ENCODE measurements at regions not wholly inside any gene's neighbourhood (a gene's known extent, or its start where the extent isn't known, plus 50 kb on each side); places are given as distances from the start of the nearest gene placed in this dataset.
A peak's percentile ranks its signal among the peaks of the same experiment; 100 is the strongest.
"Not testable (repeated sequence)": the region's sequence is repeated elsewhere in the genome, so short reads cannot be mapped to it uniquely, and the experiment has no call there.

- DNase-seq = no peak
These were observed 72.5 kb downstream of the LHX2 start for GRCh38 chr9:124084087-124084486.

GRCh38 chr9:124087226-124087625 is 75.7 kb downstream of the LHX2 start:
- DNase-seq = no peak

- DNase-seq = no peak
These were observed 76.9 kb downstream of the LHX2 start for GRCh38 chr9:124088476-124088837.

DNA sequence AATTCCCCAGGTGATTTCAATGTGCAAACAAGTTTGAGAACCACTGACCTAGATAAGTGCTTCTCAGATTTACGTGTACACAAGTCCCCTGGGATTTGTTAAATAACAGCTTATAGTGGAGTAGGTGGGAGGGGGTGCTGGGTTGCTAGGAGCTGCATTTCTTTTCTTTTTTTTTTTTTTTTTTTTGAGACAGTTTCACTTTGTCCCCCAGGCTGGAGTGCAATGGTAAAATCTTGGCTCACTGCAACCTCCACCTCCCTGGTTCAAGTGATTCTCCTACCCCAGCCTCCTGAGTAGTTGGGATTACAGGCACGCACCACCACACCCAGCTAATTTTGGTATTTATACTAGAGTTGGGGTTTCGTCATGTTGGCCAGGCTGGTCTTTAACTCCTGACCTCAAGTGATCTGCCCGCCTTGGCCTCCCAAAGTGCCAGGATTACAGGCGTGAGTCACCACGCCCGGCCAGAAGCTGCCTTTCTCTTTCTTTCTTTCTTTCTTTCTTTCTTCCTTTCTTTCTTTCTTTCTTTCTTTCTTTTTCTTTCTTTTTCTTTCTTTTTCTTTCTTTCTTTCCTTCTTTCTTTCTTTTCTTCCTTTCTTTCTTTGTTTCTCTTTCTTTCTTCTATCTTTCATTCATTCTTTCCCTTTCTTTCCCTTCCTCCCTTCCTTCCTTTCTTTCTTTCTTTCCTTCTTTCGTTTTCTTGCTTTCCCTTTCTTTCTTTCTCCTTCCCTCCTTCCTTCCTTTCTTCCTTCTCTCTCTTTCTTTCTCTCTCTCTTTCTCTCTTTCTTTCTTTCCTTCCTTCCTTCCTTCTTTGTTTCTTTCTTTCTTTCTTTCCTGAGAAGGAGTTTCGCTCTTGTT is 78.3 kb downstream of the LHX2 start:
- DNase-seq = not testable (repeated sequence)

DNA sequence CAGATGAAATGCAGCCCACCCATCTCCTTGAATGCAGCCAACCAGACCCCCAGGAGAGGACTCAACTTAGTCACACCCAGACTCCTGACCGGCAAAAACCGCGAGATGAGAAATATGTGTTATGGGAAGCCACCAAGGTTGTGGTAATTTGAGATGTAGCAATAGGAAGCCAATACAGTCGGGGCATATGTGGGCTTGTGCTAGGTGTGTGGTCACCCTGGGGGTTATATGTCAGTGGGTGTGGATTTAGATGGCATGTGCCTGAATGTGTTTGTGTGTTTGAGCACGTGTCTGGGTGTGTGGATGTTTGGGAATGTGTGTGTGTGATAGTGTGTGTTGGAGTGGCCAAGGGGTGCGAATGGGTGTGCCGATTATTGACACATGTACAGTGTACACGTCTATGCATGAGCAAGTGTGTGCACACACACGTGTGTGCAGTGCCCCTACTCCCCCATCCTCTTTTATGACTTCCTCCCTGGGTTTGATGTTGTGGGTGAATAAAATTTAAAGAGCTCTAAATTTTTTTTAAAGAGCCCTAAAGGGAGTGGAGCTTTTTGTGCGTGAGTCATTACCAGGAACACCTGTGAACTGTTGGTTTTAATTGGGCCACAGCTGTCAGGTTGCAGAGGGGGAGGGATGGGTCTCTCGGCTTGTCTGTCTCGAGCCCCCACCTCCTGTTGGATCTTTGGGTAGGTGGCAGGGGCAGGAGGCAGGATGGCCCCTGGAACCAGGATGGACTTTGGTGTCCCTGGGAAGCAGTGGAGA is 86.8 kb downstream of the LHX2 start:
- DNase-seq = no peak

DNA sequence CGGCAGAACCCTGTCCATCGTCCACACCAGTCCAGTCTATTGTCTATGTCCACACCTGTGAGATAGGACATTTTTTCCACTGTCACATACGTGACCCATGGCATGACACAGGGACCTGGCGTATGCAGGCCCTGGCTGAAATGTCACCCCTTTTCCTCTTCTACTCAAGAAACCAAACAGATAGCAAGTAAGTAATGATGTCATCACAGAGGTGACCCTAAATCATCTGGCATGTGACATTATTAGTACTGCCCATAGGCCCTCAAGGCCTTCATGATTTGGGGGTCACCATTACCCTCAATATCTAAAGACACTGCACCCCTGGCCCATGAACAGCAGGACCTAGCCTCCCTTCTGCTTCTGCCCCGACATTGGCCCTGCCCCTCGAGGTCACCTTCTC is 88.3 kb downstream of the LHX2 start:
- no peak for DNase-seq

DNA sequence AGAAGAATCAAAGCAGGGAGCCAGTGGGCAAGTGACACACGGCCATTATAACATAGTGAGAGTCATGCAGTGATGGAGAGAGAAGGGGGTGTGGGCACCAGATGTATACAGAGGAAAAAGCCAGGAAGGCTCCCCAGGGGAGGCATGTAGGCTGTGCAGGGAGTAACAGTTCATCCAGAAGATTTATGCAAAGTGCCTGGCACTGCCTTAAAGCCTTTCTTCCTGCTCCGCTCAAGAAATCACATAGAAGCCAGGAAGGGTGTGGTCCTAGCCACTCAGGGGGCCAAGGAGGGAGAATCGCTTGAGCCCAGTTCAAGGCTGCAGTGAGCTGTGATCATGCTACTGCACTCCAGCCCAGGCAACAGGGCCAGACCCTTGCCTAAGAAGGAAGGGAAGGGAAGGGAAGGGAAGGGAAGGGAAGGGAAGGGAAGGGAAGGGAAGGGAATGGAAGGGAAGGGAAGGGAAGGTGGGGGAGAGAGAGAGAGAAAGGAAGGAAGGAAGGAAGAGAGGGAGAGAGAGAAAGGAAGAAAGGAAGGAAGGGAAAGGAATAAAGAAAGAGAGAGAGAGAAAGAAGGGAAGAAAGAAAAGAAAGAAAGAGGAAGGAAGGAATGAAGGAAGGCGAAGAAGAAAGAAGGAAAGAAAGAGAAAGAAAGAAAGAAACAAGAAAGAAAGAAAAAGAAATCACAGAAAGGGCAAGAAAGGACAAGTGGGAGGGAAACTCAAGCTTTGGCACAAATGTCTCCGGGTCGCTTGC is 89.8 kb downstream of the LHX2 start:
- no peak for DNase-seq

DNA sequence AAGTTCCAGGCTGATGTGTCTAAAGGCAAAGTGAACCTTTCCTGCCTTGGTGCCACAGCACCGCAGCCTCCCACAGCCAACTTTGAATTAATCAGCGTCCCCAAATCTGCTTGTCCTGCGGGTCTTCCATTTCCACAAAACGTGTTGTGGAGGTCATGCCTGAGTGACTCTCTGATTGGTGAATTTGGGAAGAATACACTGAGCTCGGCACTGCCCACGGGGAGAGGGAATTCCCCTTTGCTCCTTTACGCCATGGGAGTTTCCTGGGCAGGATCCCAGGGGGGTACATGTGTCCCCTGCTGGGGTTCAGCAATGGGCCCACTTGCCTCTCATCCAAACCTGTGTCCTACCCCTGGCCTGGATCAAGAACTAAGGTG is 90.4 kb downstream of the LHX2 start:
- no peak for DNase-seq

DNA sequence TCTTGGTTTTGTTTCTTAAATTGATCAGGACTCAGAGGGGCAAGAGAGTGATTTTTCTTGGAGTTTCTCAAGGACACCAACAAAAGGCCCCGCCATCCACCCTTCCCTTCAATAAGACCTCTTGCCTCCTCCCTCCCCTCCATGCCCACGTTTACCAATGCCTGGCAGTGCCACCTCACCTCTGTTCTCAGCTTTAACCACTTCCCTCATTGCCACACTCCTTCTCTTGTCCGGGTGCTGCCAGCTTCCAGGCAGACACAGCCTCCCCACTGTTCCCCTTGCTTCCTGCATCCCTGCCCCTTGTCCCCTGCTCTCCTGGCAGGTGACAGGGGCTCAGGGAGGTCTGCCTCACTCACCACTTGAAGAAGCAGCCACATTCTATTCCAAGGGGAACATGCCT is 90.8 kb downstream of the LHX2 start:
- DNase-seq = no peak

- DNase-seq = no peak
These were observed 93.7 kb downstream of the LHX2 start for GRCh38 chr9:124105266-124105665.

GRCh38 chr9:124108216-124108615 is 96.6 kb downstream of the LHX2 start:
- DNase-seq = no peak

DNA sequence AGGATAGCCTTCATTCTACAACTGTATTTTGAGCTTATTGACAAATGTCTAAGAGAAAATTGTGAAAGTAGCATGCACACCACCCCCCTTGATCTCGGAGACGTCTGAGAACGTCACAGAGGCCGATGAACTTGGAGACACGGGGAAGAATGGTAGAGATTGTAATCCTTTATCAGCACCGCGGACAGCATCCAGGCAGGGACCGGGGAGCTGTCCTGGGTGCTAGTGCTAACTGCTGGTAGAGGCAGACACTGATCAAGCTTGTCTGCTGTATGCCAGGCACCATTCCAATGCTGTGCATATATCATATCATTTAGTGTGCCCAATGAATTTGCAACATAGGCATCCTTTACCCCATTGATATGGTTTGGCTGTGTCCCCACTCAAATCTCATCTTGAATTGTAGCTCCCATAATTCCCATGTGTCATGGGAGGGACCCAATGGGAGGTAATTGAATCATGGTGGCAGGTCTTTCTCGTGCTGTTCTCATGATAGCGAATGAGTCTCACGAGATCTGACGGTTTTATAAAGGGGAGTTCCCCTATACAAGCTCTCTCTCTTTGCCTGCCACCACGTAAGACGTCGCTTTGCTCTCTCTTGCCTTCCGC is 98.8 kb downstream of the LHX2 start:
- peak; percentile 79 for DNase-seq

GRCh38 chr9:124116683-124117363 is 105.3 kb downstream of the LHX2 start:
- DNase-seq = no peak

- no peak for DNase-seq
These were observed 107.3 kb downstream of the LHX2 start for GRCh38 chr9:124118894-124119293.

DNA sequence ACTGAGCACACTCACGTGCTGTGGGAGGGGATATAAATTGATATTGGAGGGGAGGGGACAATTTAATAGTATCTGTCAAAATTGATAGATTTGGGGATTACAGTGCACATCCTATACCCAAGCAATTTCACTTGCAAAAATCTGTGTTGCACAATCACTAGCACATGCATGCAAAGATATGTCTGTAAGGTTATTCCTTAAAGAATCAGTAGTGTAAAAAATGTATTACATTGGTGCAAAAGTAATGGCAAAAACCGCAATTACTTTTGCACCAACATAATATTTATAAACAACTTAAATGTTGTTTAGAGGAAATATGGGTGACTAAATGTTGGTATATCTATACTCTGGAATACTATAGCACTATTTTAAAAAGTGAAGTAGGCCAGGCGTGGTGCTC is 108.7 kb downstream of the LHX2 start:
- DNase-seq = no peak

DNA sequence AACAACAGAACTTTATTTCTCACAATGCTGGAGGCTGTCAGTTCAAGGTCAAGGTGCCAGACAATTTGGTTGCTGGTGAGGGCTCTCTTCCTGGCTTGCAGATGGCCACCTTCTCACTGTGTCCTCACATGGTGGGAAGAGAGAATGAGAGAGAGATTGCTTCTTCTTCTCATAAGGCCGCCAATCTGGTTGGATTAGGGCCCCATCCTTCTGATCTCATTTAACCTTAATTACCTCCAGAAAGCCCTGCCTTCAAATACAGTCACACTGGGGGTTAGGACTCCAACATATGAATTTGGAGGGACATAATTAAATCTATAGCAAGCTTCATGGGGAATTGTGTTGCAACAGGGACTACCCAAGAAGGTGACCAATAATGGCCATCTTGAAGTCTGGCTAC is 110.2 kb downstream of the LHX2 start:
- no peak for DNase-seq

DNA sequence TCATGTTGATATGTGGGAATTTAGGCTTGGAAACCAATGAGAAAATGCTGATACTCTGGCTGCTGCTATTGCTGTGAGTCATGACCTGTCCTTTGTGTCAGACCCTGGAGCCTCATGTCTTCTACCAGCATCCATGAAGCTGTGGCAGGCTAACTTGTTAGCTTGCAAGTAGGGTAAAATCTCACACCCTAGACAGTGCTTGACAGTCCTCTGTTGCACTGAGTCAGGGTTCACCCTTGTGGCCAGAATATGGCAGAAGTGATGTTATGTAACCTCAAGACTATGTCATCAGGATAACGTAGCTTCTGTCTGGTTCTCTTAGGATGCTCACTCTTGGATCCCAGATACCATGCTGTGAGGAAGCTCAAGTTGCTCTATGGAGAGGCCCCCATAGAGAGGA is 110.8 kb downstream of the LHX2 start:
- DNase-seq = no peak

GRCh38 chr9:124122813-124123462 is 111.4 kb downstream of the LHX2 start:
- DNase-seq = no peak

DNA sequence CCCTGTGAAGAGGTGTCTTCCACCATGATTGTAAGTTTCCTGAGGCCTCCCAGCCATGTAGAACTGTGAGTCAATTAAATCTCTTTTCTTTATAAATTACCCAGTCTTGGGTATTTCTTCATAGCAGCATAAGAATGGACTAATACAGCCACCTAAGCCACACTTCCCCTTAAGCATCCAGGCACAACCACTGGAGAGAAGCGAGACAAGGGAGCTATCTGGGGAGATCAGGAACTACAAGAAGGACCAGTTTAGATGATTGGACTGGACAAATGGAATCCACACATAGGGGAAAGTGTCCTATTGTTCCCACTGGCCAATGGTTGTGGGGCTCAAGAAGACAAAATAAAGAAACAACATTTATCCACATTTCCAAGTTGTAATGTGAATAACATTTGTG is 112.1 kb downstream of the LHX2 start:
- DNase-seq = not testable (repeated sequence)

- no peak for DNase-seq
These were observed 113.4 kb downstream of the LHX2 start for GRCh38 chr9:124124729-124125650.

DNA sequence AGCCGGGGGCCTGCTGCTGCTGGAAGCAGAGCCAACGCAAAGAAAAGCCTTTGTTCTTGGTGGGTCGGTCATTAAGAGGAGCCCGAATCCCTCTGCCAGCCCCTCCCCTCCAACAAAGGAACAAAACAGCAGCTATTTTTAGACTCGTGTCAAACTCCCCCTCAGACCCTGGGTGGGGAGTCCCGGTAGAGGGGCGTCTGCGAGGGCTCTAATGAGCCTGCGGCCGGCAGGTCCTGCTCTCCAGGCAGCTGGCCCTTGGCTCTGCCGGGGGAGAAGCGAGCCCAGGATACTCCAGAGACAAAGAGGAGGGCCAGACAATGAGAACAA is 114.0 kb downstream of the LHX2 start:
- no peak for DNase-seq

Data from OCI-M1 (cell line).